ENCODE measurements at regions not wholly inside any gene's neighbourhood (a gene's known extent, or its start where the extent isn't known, plus 50 kb on each side); places are given as distances from the start of the nearest gene placed in this dataset.

- H3K27me3 Mint-ChIP-seq (ENCODE audit: low read depth in 2 of 2), result peaks cover 4 to 22% of the 10 kb centered on the region in 2 donors
- H3K4me1 Mint-ChIP-seq, result no peaks in the 10 kb centered on the region
- TF ChIP-seq CTCF (IDR thresholded peaks at IDR 0.05), result no peak
- no peaks in the 10 kb centered on the region for H3K9me3 Mint-ChIP-seq
- Histone ChIP-seq H3K9me3 (ENCODE audit: control insufficient read depth, insufficient read depth, low read length) (no peaks in the 10 kb centered on the region), H3K27ac (ENCODE audit: low read length) (no peak overlapping the region), H3K4me1 (ENCODE audit: control insufficient read depth, insufficient read depth, low read length) (no peaks in the 10 kb centered on the region), H3K27me3 (ENCODE audit: control insufficient read depth, insufficient read depth, low read length) (no peaks in the 10 kb centered on the region), H3K36me3 (ENCODE audit: control insufficient read depth, insufficient read depth, low read length) (no peaks in the 10 kb centered on the region), H3K4me3 (ENCODE audit: low read length) (no peak overlapping the region)
- intact Hi-C loops (cut with micrococcal nuclease), result no loop called here
- ATAC-seq (no peak), DNase-seq (no peak)
- no peaks in the 10 kb centered on the region for H3K36me3 Mint-ChIP-seq
- no peak overlapping the region for H3K4me3 Mint-ChIP-seq
- H3K27ac Mint-ChIP-seq, result no peak overlapping the region
- 70% methylated on average over 2 of the region's 4 CpGs for WGBS (ENCODE audit: insufficient coverage)
Observed at GRCh38 chr5:103402851-103403250, 144.3 kb downstream of the MACIR start.

GRCh38 chr5:103397739-103398581 is 139.4 kb downstream of the MACIR start:
- Histone ChIP-seq H3K36me3 (ENCODE audit: control insufficient read depth, insufficient read depth, low read length) (no peaks in the 10 kb centered on the region), H3K27me3 (ENCODE audit: control insufficient read depth, insufficient read depth, low read length) (no peaks in the 10 kb centered on the region), H3K4me1 (ENCODE audit: control insufficient read depth, insufficient read depth, low read length) (no peaks in the 10 kb centered on the region), H3K4me3 (ENCODE audit: low read length) (no peak overlapping the region), H3K9me3 (ENCODE audit: control insufficient read depth, insufficient read depth, low read length) (no peaks in the 10 kb centered on the region), H3K27ac (ENCODE audit: low read length) (no peak overlapping the region)
- intact Hi-C loops (cut with micrococcal nuclease), result no loop called here
- WGBS (ENCODE audit: insufficient coverage), result 95% methylated on average over 7 of the region's 8 CpGs
- no peak for DNase-seq
- no peaks in the 10 kb centered on the region for H3K4me1 Mint-ChIP-seq
- peaks cover 4 to 9% of the 10 kb centered on the region in 2 donors for H3K27me3 Mint-ChIP-seq (ENCODE audit: low read depth in 2 of 2)
- H3K4me3 Mint-ChIP-seq, result no peak overlapping the region
- no peaks in the 10 kb centered on the region for H3K36me3 Mint-ChIP-seq
- no peaks in the 10 kb centered on the region for H3K9me3 Mint-ChIP-seq
- H3K27ac Mint-ChIP-seq, result no peak overlapping the region
- ATAC-seq, result no peak
- no peak for TF ChIP-seq CTCF (IDR thresholded peaks at IDR 0.05)

- 33% methylated on average over 1 of the region's 2 CpGs for WGBS (ENCODE audit: insufficient coverage)
- H3K36me3 ChIP-seq (ENCODE audit: control insufficient read depth, insufficient read depth, low read length), result no peaks in the 10 kb centered on the region
- H3K9me3 ChIP-seq (ENCODE audit: control insufficient read depth, insufficient read depth, low read length), result no peaks in the 10 kb centered on the region
- H3K27me3 Mint-ChIP-seq (ENCODE audit: low read depth in 2 of 2), result peaks cover 4 to 6% of the 10 kb centered on the region in 2 donors
- no peak overlapping the region for H3K4me3 Mint-ChIP-seq
- no peaks in the 10 kb centered on the region for H3K4me1 ChIP-seq (ENCODE audit: control insufficient read depth, insufficient read depth, low read length)
- intact Hi-C loops (cut with micrococcal nuclease), result no loop called here
- DNase-seq (no peak), ATAC-seq (no peak)
- H3K27ac Mint-ChIP-seq, result no peak overlapping the region
- no peaks in the 10 kb centered on the region for H3K9me3 Mint-ChIP-seq
- no peaks in the 10 kb centered on the region for H3K4me1 Mint-ChIP-seq
- H3K4me3 ChIP-seq (ENCODE audit: low read length), result no peak overlapping the region
- no peaks in the 10 kb centered on the region for H3K27me3 ChIP-seq (ENCODE audit: control insufficient read depth, insufficient read depth, low read length)
- H3K36me3 Mint-ChIP-seq, result no peaks in the 10 kb centered on the region
- no peak overlapping the region for H3K27ac ChIP-seq (ENCODE audit: low read length)
- TF ChIP-seq CTCF (IDR thresholded peaks at IDR 0.05), result no peak
Observed at GRCh38 chr5:103394676-103395075, 136.1 kb downstream of the MACIR start.

All from natural killer cell (primary cell).